NCI-H2081 (cell line): ENCODE measurements at regions not wholly inside any gene's neighbourhood (a gene's known extent, or its start where the extent isn't known, plus 50 kb on each side); places are given as distances from the start of the nearest gene placed in this dataset.

Experiments
- DNase-seq, 2 experiments: peaks; one replicate each; lab custom pipeline; 2025; lab: John Stamatoyannopoulos, UW

DNA sequence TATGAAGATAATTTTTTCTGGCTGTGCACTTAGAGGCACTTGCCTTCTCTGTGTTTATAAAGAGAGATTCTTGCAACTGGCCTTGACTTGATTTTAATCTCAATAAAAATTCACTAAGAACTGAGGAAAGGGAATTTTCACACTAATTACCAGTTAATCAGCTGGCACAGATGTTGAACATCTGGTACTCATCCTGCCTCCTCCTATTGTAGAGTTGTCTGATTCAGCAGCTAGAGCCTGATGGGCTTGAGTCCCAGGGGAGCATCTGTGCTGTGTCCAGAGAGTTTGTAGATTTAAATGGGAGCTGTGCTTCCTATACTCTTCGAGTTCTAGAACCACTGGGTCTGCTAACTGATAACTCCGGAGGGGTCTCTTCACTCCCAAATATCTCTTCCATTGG lies 50.7 kb upstream of the ADRA1D start:
- no peak for DNase-seq

DNA sequence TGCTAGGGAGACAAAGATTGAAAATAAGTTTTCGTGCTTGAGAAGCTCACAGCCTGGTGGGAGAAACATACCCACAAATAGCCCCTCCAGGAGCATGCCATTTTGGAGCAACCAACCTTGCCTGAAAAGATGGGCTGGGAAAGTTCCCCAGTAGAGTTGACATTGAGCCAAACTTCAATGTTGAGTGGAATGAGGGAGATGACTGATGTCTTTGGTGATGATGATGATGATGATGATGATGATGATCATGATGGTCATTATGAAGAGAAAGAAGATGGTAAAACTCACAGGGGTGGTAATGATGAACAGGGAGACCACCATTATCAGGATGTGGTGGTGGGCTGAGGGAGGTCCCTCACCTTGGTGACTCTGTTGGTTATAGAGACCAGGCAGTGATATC lies 50.1 kb upstream of the ADRA1D start:
- DNase-seq = no peak
